Mesenteric fat pad (tissue), 1 donor: ENCODE measurements at regions not wholly inside any gene's neighbourhood (a gene's known extent, or its start where the extent isn't known, plus 50 kb on each side); places are given as distances from the start of the nearest gene placed in this dataset.
"Not testable (repeated sequence)": the region's sequence is repeated elsewhere in the genome, so short reads cannot be mapped to it uniquely, and the experiment has no call there.

ENCODE experiments used
- DNase-seq: peaks from one replicate; pipeline ENCODE4 v3.0.0-alpha.2; 2020; ENCODE audit warnings: low spot score
- donor health status: DM: yes; HTN: yes; CAD: no.

DNA sequence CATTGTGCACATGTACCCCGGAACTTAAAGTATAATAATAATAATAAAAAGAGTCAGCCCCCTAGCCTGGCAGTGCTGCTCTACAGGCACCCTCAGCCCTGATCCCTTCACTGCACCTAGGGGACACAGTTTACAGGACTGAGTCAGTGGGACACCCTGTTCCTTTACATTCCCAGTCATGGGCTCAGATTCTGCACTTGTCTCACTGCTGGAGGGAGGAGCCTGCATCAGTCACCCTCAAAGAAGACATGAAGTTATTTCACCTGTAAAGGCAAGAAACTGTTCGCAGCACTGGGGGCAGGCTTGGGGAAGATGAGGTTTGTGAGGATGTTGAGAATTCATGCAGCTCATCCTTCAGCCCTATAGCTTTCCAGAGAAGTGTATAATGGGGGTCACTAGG is 50.7 kb upstream of the VPREB1 start:
- DNase-seq = no peak

- not testable (repeated sequence) for DNase-seq
Observed at GRCh38 chr22:22193462-22193861, 51.1 kb upstream of the VPREB1 start.

GRCh38 chr22:22193006-22193405 is 51.6 kb upstream of the VPREB1 start:
- not testable (repeated sequence) for DNase-seq

- DNase-seq = not testable (repeated sequence)
Observed at GRCh38 chr22:22189796-22190195, 54.8 kb upstream of the VPREB1 start.

DNA sequence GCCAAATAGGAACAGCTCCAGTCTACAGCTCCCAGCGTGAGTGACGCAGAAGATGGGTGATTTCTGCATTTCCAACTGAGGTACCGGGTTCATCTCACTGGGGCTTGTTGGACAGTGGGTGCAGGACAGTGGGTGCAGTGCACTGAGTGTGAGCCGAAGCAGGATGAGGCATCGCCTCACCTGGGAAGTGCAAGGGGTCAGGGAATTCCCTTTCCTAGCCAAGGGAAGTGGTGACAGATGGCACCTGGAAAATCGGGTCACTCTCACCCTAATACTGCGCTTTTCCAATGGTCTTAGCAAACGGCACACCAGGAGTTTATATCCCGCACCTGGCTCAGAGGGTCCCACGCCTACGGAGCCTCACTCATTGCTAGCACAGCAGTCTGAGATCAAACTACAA is 56.7 kb upstream of the VPREB1 start:
- not testable (repeated sequence) for DNase-seq

GRCh38 chr22:22187299-22187698 is 57.3 kb upstream of the VPREB1 start:
- DNase-seq = no peak

DNA sequence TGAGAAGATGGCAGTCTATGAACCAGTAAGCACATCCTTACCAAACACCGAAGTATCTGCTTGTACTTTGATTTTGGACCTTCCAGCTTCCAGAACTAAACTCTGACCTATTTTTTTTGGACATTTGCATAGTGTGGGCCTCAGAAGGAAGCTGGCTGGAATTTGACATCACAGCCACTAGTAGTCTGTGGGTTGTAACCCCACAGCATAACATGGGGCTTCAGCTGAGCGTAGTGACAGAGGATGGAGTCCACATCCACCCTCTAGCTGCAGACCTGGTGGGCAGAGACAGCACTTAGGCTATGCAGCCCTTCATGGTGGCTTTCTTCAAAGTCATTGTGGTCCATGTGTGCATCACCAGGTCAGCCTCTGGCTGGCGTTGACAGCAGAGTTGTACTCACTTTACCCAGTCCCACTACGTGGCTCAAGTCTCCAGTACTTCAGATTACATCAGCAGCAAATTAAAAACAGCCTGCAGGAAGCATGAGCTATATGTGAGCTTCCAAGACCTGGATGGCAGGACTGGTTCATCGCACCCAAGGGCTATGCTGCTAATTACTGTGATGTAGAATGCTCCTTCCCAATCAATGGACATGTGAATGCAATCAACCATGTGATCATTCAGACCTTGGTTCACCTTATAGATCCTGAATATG is 58.6 kb upstream of the VPREB1 start:
- no peak for DNase-seq

GRCh38 chr22:22185217-22185616 is 59.4 kb upstream of the VPREB1 start:
- no peak for DNase-seq

DNA sequence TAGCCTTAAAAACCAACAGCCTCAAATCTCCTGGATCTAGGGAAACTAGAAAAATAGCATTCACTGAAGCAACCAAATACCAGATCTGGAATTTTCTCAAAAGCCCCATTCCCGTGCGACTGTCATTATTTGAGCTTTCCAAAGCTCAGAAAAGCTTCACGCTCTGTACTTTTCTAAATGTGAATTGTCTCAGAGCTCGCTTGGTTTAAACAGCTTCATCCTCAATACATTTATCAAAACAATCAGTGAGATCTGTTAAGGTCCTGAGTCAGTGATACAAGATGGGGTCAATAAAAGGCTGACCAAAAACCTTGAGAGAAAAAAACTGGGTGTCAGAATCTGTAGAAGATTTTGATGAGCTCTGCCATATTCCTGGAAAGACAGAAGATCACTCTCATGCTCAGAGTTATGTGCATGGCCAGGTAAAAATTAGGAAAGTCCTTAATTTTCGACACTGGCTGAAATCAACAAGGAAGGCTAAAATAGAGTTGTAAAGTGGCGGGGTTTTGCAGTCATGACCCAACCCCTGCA is 60.2 kb upstream of the VPREB1 start:
- DNase-seq = no peak

DNA sequence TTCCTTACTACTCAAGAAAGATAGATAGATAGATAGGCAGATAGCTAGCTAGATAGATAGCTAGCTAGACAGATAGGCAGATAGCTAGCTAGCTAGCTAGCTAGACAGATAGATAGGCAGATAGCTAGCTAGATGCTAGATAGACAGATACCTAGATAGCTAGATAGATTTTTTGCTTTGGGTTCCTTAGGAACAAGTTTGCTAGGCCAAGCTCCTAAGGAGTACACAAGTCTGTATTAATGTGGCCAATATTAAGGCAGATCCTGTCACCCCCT is 61.7 kb upstream of the VPREB1 start:
- no peak for DNase-seq

DNA sequence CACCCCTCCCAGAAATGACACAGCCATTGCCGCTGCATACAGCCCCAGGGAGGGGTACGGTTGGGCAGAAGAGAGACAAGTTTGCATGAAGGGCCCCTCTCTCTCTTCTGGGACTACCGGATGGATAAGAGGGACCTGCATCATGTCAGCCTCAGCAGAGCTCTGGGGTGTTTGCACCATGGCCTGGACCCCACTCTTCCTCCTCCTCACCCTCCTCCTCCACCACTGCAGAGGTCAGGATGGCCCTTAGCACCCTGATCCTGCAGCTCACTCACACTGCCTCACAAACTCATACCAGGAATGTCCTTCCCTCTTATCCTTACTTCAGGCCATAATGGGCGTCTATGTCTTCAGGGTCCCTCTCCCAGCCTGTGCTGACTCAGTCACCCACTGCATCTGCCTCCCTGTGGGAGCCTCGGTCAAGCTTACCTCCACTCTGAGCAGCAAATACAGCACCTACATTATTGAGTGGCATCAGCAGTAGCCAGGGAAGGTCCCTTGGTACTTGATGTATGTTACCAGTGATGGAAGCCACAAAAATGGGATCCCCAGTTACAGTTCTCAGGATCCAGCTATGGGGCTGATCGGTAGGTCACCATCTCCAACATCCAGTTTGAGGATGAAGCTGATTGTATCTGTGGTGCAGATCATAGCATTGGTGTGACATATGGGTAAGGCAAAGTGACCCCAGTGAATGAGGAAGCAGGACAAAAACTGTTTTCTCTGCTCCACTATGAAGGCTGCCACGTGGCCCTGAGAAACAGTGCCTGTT is 62.2 kb upstream of the VPREB1 start:
- DNase-seq = no peak

GRCh38 chr22:22181341-22181850 is 63.2 kb upstream of the VPREB1 start:
- no peak for DNase-seq

- DNase-seq = no peak
Observed at GRCh38 chr22:22180738-22181285, 63.8 kb upstream of the VPREB1 start.

GRCh38 chr22:22179858-22180257 is 64.7 kb upstream of the VPREB1 start:
- no peak for DNase-seq

DNA sequence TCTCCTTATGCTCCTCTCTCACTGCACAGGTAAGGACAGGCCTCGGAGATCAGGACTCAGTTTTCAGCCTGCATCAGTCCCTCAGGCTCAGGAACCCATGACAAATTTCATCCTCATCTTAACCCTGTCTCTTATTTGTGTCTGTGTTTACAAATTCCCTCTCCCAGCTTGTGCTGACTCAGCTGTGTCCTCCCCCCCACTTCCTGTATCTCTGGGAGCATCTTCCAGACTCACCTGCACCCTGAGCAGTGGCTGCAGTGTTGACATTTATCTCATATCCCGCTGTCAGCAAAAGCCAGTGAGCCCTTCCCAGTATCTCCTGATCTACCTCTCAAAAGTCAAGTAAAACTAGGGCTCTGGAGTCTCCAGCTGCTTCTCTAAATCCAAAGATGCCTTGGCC is 65.6 kb upstream of the VPREB1 start:
- DNase-seq = no peak

DNA sequence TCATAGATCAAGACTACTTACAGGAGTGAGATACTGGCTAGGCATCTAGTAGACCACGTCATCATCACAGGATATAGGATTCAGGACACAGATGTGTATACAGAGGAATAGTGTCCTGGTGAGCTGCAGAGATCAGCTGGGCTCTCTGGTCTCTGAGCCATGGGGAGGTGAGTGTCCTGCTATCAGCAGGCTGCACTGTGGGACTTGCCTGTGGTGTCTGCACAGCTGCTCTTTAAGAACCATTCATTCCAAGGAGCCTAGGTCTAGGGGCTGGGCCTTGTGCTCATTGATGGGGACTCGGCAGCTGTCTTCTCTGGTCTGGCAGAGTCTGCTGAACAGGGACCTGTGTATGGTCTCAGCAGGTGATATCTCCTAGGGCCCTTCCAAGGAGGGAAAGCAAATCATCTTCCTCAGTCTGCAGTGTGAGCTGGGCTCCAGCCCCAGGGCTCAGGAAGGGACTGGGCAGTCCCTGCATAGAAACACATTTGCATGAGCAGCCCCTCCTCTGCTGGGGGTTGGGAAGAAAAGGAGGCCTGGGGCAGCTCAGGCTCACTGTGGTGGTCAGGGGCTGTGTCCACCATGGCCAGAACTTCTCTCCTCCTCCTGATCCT is 66.1 kb upstream of the VPREB1 start:
- no peak for DNase-seq

- DNase-seq = no peak
Observed at GRCh38 chr22:22176929-22177616, 67.5 kb upstream of the VPREB1 start.

GRCh38 chr22:22172896-22173628 is 71.5 kb upstream of the VPREB1 start:
- DNase-seq = not testable (repeated sequence)

GRCh38 chr22:22171357-22172218 is 73.0 kb upstream of the VPREB1 start:
- no peak for DNase-seq

DNA sequence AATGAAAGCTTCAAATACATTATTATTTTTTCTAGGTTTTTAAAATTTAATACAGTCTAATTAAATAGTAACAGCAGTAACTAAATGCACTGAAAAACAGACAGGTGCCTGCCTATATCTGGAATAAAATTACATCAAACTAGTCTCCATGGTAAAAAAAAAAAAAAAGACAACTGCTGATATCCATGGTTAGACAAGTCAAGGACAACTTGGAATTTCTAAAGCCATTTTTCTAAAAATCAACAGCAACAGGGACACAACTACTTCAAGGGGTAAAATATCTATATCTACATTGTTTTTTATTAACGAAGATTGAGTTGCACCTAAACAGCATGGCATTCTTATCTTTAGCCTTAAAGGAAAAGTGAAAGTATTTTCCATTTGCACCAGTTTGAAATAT is 74.7 kb upstream of the VPREB1 start:
- no peak for DNase-seq
